Tibial nerve (tissue), 4 donors: ENCODE measurements at regions not wholly inside any gene's neighbourhood (a gene's known extent, or its start where the extent isn't known, plus 50 kb on each side); places are given as distances from the start of the nearest gene placed in this dataset.

Experiments
- DNase-seq, 2 donors: peaks; one replicate each; pipeline ENCODE4 v3.0.0-alpha.2; 2019; ENCODE audit warnings: low spot score in 2 of 2
- H3K27ac ChIP-seq, 4 donors: fragments of 200-600 bp; sonication (generic) in 3 of 4; one replicate each; pipeline ENCODE4 v1.5.1; 2017 to 2019; ENCODE audit warnings: mild to moderate bottlenecking in 1 of 4
- H3K27me3 ChIP-seq, 2 donors: fragments of 200-600 bp; sonication (generic) in 1 of 2; one replicate each; pipeline versions ENCODE4 v1.5.1 to v1.6.0; 2017 to 2019
- H3K36me3 ChIP-seq, 3 donors: fragments of 200-600 bp; sonication (generic); one replicate each; pipeline ENCODE4 v1.5.1; 2018 to 2019
- H3K4me1 ChIP-seq, 4 donors: fragments of 200-600 bp; sonication (generic) in 3 of 4; one replicate each; pipeline ENCODE4 v1.5.1; 2017 to 2019
- H3K4me3 ChIP-seq, 4 donors: fragments of 200-600 bp; sonication (generic) in 3 of 4; one replicate each; pipeline ENCODE4 v1.5.1; 2017 to 2019; ENCODE audit warnings: mild to moderate bottlenecking in 1 of 4, moderate library complexity in 1 of 4
- H3K9me3 ChIP-seq, 4 donors: fragments of 200-600 bp; sonication (generic) in 3 of 4; one replicate each; pipeline ENCODE4 v1.5.1; 2017 to 2019
- CTCF ChIP-seq, 5 experiments: fragments of 200-600 bp in 3 of 5; fragments of 450-650 bp in 2 of 5; sonication (generic) in 3 of 5; IDR thresholded peaks; one replicate each; pipeline ENCODE4 v1.5.1; 2016 to 2019; ENCODE audit warnings: antibody characterized with exemption in 5 of 5, mild to moderate bottlenecking in 3 of 5, moderate library complexity in 2 of 5
- EP300 ChIP-seq, 2 donors: sonication (generic); formaldehyde crosslinking; IDR thresholded peaks; one replicate each; pipeline ENCODE4 v1.6.1; 2017; ENCODE audit warnings: antibody characterized with exemption in 2 of 2, mild to moderate bottlenecking in 1 of 2
- POLR2A ChIP-seq, 2 donors: fragments of 450-650 bp; IDR thresholded peaks; one replicate each; pipeline ENCODE4 v1.6.1; 2017; ENCODE audit warnings: antibody characterized with exemption in 2 of 2, mild to moderate bottlenecking in 2 of 2, moderate library complexity in 2 of 2
- WGBS, 2 donors: methylation state at CpG; one replicate each; pipeline ENCODE4 v1.1.5; 2018; 5-methylcytosine and 5-hydroxymethylcytosine counted together

- no peaks in the 10 kb centered on the region for H3K36me3 ChIP-seq
- no peaks in the 10 kb centered on the region for H3K4me1 ChIP-seq
- H3K27me3 ChIP-seq: no peaks in the 10 kb centered on the region
- H3K27ac ChIP-seq: no peak overlapping the region
- no peak overlapping the region for H3K4me3 ChIP-seq
- no peaks in the 10 kb centered on the region for H3K9me3 ChIP-seq
- TF ChIP-seq EP300 (IDR thresholded peaks at IDR 0.05) (no peak), POLR2A (IDR thresholded peaks at IDR 0.05) (no peak)
- no peak for DNase-seq
- 91 to 94% methylated on average over 1 of the region's 1 CpG for WGBS, 2 donors
Measured at GRCh38 chr2:144694456-144694855, 174.5 kb upstream of the ZEB2 start.

GRCh38 chr2:144693179-144693578 lies 173.3 kb upstream of the ZEB2 start:
- Histone ChIP-seq H3K9me3 (no peaks in the 10 kb centered on the region), H3K4me3 (no peak overlapping the region), H3K4me1 (no peaks in the 10 kb centered on the region), H3K36me3 (no peaks in the 10 kb centered on the region), H3K27ac (no peak overlapping the region), H3K27me3 (no peaks in the 10 kb centered on the region)
- no peak for DNase-seq
- TF ChIP-seq POLR2A (IDR thresholded peaks at IDR 0.05): no peak
- TF ChIP-seq EP300 (IDR thresholded peaks at IDR 0.05): peak; percentile 67 to 69
- WGBS, 2 donors: 89 to 91% methylated on average over 3 of the region's 3 CpGs

- Histone ChIP-seq H3K4me1 (no peaks in the 10 kb centered on the region), H3K4me3 (no peak overlapping the region), H3K9me3 (no peaks in the 10 kb centered on the region), H3K27me3 (no peaks in the 10 kb centered on the region), H3K27ac (no peak overlapping the region), H3K36me3 (no peaks in the 10 kb centered on the region)
- WGBS, 2 donors: 73 to 79% methylated on average over 5 of the region's 5 CpGs
- DNase-seq: no peak
- TF ChIP-seq EP300 (IDR thresholded peaks at IDR 0.05) (no peak), CTCF (IDR thresholded peaks at IDR 0.05) (no peak), POLR2A (IDR thresholded peaks at IDR 0.05) (no peak)
Measured at GRCh38 chr2:144692661-144693060, 172.7 kb upstream of the ZEB2 start.

GRCh38 chr2:144690771-144691170 lies 170.9 kb upstream of the ZEB2 start:
- Histone ChIP-seq H3K27ac (no peak overlapping the region), H3K27me3 (no peaks in the 10 kb centered on the region), H3K4me1 (no peaks in the 10 kb centered on the region), H3K4me3 (no peak overlapping the region), H3K36me3 (no peaks in the 10 kb centered on the region), H3K9me3 (no peaks in the 10 kb centered on the region)
- 84 to 86% methylated on average over 2 of the region's 2 CpGs for whole genome bisulfite sequencing, 2 donors
- TF ChIP-seq EP300 (IDR thresholded peaks at IDR 0.05) (no peak), CTCF (IDR thresholded peaks at IDR 0.05) (no peak), POLR2A (IDR thresholded peaks at IDR 0.05) (no peak)
- no peak for DNase-seq

GRCh38 chr2:144686518-144687215 lies 166.7 kb upstream of the ZEB2 start:
- H3K27ac ChIP-seq: peak overlapping the region in 1 of 4 donors; percentile 45
- no peak overlapping the region for H3K4me3 ChIP-seq
- no peaks in the 10 kb centered on the region for H3K36me3 ChIP-seq
- H3K4me1 ChIP-seq: peaks cover 0 to 13% (median 7%) of the 10 kb centered on the region in 4 donors
- no peaks in the 10 kb centered on the region for H3K9me3 ChIP-seq
- TF ChIP-seq EP300 (IDR thresholded peaks at IDR 0.05) (peak in 1 of 2 donors; percentile 77), POLR2A (IDR thresholded peaks at IDR 0.05) (no peak), CTCF (IDR thresholded peaks at IDR 0.05) (no peak)
- no peaks in the 10 kb centered on the region for H3K27me3 ChIP-seq
- DNase-seq: no peak
- WGBS, 2 donors: 70 to 73% methylated on average over 2 of the region's 2 CpGs

GRCh38 chr2:144683966-144684365 lies 164.0 kb upstream of the ZEB2 start:
- no peak for DNase-seq
- Histone ChIP-seq H3K27ac (no peak overlapping the region), H3K4me1 (peaks cover 0 to 13% (median 7%) of the 10 kb centered on the region in 4 donors), H3K4me3 (no peak overlapping the region), H3K9me3 (no peaks in the 10 kb centered on the region), H3K27me3 (no peaks in the 10 kb centered on the region), H3K36me3 (no peaks in the 10 kb centered on the region)
- WGBS, 2 donors: 79 to 81% methylated on average over 3 of the region's 3 CpGs
- TF ChIP-seq EP300 (IDR thresholded peaks at IDR 0.05) (no peak), POLR2A (IDR thresholded peaks at IDR 0.05) (no peak), CTCF (IDR thresholded peaks at IDR 0.05) (no peak)
